G401.6 (cell line): ENCODE measurements at regions not wholly inside any gene's neighbourhood (a gene's known extent, or its start where the extent isn't known, plus 50 kb on each side); places are given as distances from the start of the nearest gene placed in this dataset.

ENCODE experiments used
- FAIRE-seq: peaks from 2 replicates; lab custom pipeline; 2012; peaks lifted over from hg19 to GRCh38; lab: Jason Lieb, UNC

GRCh38 chr2:57849843-57850242 lies 196.8 kb upstream of the VRK2 start:
- no peak for FAIRE-seq

GRCh38 chr2:57850415-57851130 lies 196.0 kb upstream of the VRK2 start:
- FAIRE-seq, result no peak

- FAIRE-seq, result no peak
These were observed 191.4 kb upstream of the VRK2 start for GRCh38 chr2:57855212-57855611.

GRCh38 chr2:57859755-57860154 lies 186.9 kb upstream of the VRK2 start:
- FAIRE-seq, result peak; percentile 95

- FAIRE-seq, result no peak
These were observed 184.5 kb upstream of the VRK2 start for GRCh38 chr2:57862153-57862552.

- no peak for FAIRE-seq
These were observed 183.9 kb upstream of the VRK2 start for GRCh38 chr2:57862727-57863126.

GRCh38 chr2:57864926-57865325 lies 181.7 kb upstream of the VRK2 start:
- FAIRE-seq, result no peak

GRCh38 chr2:57867730-57868129 lies 178.9 kb upstream of the VRK2 start:
- FAIRE-seq, result no peak

- FAIRE-seq, result no peak
These were observed 177.9 kb upstream of the VRK2 start for GRCh38 chr2:57868619-57869139.

- no peak for FAIRE-seq
These were observed 176.8 kb upstream of the VRK2 start for GRCh38 chr2:57869758-57870344.

- no peak for FAIRE-seq
These were observed 170.3 kb upstream of the VRK2 start for GRCh38 chr2:57876313-57876712.

- FAIRE-seq, result no peak
These were observed 168.8 kb upstream of the VRK2 start for GRCh38 chr2:57877811-57878170.

GRCh38 chr2:57878171-57878865 lies 168.3 kb upstream of the VRK2 start:
- FAIRE-seq, result no peak

GRCh38 chr2:57878866-57879210 lies 167.8 kb upstream of the VRK2 start:
- no peak for FAIRE-seq

- no peak for FAIRE-seq
These were observed 166.2 kb upstream of the VRK2 start for GRCh38 chr2:57880446-57880845.

GRCh38 chr2:57880967-57881366 lies 165.6 kb upstream of the VRK2 start:
- no peak for FAIRE-seq

- FAIRE-seq, result no peak
These were observed 164.4 kb upstream of the VRK2 start for GRCh38 chr2:57881998-57882888.

- FAIRE-seq, result no peak
These were observed 163.6 kb upstream of the VRK2 start for GRCh38 chr2:57882895-57883515.

GRCh38 chr2:57884281-57884680 lies 162.3 kb upstream of the VRK2 start:
- no peak for FAIRE-seq

- no peak for FAIRE-seq
These were observed 160.9 kb upstream of the VRK2 start for GRCh38 chr2:57885742-57886141.

- no peak for FAIRE-seq
These were observed 160.3 kb upstream of the VRK2 start for GRCh38 chr2:57886161-57886786.

- FAIRE-seq, result no peak
These were observed 158.1 kb upstream of the VRK2 start for GRCh38 chr2:57888463-57888862.
